GM21717 (cell line): ENCODE measurements at regions not wholly inside any gene's neighbourhood (a gene's known extent, or its start where the extent isn't known, plus 50 kb on each side); places are given as distances from the start of the nearest gene placed in this dataset.
"Not testable (repeated sequence)": the region's sequence is repeated elsewhere in the genome, so short reads cannot be mapped to it uniquely, and the experiment has no call there.

Experiments used
- ATAC-seq: cut with Tn5 transposase; IDR thresholded peaks from one replicate; pipeline ENCODE4 v1.9.1; 2021; ENCODE audit warnings: mild to moderate bottlenecking, moderate library complexity; ENCODE audit not compliant: unreplicated experiment

GRCh38 chr18:45339810-45340550 lies 275.3 kb upstream of the SLC14A2 start:
- no peak for ATAC-seq

GRCh38 chr18:45340884-45341283 lies 274.4 kb upstream of the SLC14A2 start:
- ATAC-seq, result no peak

GRCh38 chr18:45341454-45341853 lies 273.8 kb upstream of the SLC14A2 start:
- no peak for ATAC-seq

- ATAC-seq, result no peak
Measured at GRCh38 chr18:45342166-45342565, 273.1 kb upstream of the SLC14A2 start.

DNA sequence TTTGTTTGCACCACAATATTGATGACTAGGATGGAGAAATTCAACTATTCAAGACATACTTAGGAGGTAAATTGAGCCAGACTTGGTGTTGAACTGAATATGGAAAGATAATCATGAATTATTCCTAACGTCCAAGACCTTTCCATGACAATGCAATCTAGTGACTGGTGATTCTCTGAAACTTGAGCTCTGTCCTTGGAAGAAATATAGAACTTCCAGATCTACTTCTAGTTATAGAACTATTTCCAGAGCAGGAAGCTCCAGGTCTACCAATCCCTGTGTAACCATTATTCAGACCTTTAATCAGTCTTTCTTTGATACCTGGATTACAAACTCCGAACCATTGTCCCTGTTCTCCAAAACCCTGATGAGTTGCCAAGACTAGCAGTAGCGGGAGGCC lies 272.6 kb upstream of the SLC14A2 start:
- ATAC-seq, result no peak

GRCh38 chr18:45343365-45343764 lies 271.9 kb upstream of the SLC14A2 start:
- ATAC-seq, result no peak

DNA sequence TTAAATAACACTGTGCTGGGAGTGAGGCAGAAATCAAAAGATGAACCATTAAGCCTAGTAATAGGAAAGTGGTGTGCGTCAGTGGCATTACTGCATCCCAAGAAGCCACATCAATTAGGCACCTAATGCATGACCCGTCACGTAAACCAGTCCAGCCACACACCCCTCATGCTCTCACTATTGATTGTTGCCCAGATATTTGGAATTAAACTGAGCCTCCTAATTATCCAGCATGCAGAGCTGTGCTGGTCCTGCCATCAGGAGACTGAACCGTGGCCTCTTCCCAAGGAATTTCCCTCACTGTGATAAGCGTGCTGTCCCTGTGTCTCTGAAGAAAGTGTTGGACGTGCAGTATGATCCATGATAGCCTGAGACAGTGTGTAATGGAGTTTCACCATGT lies 270.6 kb upstream of the SLC14A2 start:
- not testable (repeated sequence) for ATAC-seq

GRCh38 chr18:45349019-45349418 lies 266.3 kb upstream of the SLC14A2 start:
- ATAC-seq, result no peak

DNA sequence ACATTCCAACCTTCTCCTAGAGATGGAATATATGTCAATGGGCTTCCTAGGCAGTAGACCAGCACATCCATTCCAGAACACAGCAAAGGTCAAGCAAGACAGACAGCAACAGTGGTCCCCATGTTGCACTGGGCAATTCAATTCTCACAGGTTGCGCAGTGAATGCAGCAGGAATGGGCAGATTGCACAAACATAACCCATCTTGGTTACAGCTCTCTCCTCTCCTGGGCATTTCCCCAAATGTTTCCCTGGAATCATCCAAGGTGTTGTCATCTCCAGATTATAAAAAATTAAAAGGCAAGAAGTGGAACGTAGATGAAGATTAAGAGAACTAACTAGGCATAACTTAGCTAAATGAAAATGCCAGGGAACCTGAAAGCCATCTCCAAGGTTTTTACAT lies 265.8 kb upstream of the SLC14A2 start:
- ATAC-seq, result no peak

DNA sequence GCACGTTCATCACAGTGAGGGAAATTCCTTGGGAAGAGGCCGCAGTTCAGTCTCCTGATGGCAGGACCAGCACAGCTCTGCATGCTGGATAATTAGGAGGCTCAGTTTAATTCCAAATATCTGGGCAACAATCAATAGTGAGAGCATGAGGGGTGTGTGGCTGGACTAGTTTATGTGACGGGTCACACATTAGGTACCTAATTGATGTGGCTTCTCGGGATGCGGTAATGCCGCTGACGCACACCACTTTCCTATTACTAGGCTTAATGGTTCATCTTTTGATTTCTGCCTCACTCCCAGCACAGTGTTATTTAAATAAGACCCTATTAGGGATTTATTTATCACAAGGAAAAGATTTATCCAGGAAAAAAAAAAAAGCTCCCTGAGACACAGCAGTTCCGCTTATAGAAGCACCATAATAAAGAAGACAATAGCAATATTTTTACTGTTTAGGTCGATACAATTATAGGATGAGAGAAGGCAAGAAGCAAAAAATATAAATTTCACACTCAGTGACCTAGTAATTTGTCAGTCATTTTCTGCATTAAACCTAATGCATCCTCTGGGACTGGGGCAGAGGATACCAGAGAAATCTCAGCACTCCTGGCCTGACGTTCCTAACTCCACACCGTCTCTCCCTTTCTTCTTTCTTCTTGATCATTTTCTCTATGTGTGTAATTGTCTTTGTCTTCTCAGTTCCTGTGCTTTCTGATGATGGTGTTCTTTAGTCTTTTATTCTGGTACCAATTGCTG lies 264.7 kb upstream of the SLC14A2 start:
- no peak for ATAC-seq

- no peak for ATAC-seq
Measured at GRCh38 chr18:45352874-45353273, 262.4 kb upstream of the SLC14A2 start.

DNA sequence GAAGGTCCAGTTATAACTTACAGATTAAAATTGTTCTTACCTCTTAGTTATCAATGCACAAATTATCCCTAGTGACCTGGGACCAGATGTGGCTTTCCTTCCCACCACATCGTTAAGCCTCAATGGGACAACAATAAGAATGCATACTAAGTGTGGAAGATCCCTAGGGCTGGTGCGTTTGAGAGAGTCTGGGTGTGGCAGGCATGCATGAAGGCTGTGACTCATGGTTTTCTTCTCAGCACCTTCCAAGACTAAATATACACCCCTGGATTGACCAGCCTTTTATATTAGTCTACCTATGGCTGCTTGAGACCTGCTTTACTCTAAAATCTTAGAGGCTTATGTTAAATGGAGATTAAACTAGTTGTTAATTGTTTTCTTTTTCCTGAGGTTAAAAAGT lies 261.7 kb upstream of the SLC14A2 start:
- ATAC-seq, result no peak

- ATAC-seq, result no peak
Measured at GRCh38 chr18:45355944-45356520, 259.2 kb upstream of the SLC14A2 start.

DNA sequence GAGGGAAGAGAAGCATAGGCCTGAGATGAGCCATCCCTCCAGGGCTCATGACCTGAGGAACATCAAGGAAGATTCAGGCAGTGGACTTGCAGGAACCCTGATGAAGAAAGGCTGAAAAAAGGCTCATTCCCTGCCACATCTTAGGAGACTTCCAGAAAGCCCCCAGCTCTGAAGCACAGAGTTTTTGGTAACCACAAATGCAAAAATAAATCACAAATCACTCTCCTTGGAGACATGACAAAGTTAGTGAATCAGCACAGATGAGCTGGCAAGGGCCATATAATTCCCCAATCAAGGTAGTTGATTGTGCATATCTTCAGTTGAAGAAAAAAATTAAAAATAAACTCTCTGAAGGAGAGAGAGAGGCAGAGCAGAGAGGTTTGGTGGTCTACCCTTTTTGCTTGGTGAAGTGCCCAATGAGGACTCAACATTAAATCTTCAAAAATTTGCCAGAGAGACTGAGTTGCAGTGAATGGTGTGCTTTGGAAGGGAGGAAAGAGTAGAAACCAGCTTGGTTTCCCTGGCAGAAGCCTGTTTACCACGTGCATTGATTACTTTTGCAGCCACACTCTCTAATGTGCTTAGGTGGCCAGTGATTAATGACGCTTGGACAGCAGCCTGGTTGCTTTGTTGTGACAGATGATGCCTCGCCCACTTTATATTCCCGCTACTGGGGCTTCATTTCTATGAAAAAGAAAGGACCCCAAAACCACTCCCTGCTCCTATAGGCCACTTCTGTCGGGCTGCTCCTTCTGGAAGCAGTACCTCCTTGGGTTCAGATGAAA lies 257.4 kb upstream of the SLC14A2 start:
- no peak for ATAC-seq

GRCh38 chr18:45359275-45360009 lies 255.8 kb upstream of the SLC14A2 start:
- no peak for ATAC-seq

GRCh38 chr18:45361125-45361851 lies 254.0 kb upstream of the SLC14A2 start:
- no peak for ATAC-seq

DNA sequence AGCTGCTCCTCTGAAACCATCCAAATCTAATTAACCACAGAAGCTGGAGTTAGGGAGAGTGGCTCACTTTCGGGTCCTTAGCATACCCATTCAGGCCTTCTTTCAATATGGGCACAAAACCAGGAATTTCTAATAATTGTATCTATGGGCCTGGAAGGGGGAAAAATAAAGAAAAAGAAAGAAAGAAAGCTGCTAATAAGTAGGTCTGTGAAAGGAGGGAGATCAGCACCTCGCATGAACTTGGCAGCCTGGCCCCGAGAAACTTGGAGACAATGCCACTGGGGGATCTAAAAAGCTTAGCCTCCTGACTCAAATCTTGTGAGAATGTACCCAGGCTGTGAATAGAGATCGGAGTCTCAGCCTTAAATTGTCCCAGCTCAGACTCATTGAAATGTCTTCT lies 252.1 kb upstream of the SLC14A2 start:
- no peak for ATAC-seq

- no peak for ATAC-seq
Measured at GRCh38 chr18:45365835-45366234, 249.4 kb upstream of the SLC14A2 start.

GRCh38 chr18:45370255-45371010 lies 244.8 kb upstream of the SLC14A2 start:
- ATAC-seq, result no peak
